Loucy (cell line): ENCODE measurements at regions not wholly inside any gene's neighbourhood (a gene's known extent, or its start where the extent isn't known, plus 50 kb on each side); places are given as distances from the start of the nearest gene placed in this dataset.

Source experiments
- H2AFZ ChIP-seq: fragments of 200-600 bp; sonication (generic); 2 replicates; pipeline ENCODE4 v1.6.0; 2016; ENCODE audit warnings: antibody characterized with exemption, mild to moderate bottlenecking, low read length, moderate library complexity
- H3F3A ChIP-seq: fragments of 200-600 bp; 2 replicates; pipeline ENCODE4 v1.6.0; 2016; ENCODE audit warnings: antibody characterized with exemption, low read depth, mild to moderate bottlenecking
- H3K27me3 ChIP-seq: fragments of 200-600 bp; sonication (generic); 2 replicates; pipeline ENCODE4 v1.6.1; 2014; ENCODE audit warnings: low read length, mild to moderate bottlenecking; ENCODE audit not compliant: insufficient read depth, poor library complexity, severe bottlenecking
- H3K36me3 ChIP-seq: fragments of 200-600 bp; sonication (generic); 2 replicates; pipeline ENCODE4 v1.6.1; 2016; ENCODE audit warnings: low read length; ENCODE audit not compliant: insufficient read depth
- H3K4me1 ChIP-seq: fragments of 200-600 bp; sonication (generic); 2 replicates; pipeline ENCODE4 v1.5.1; 2014; ENCODE audit warnings: low read length, mild to moderate bottlenecking; ENCODE audit not compliant: insufficient read depth, poor library complexity, severe bottlenecking
- H3K4me2 ChIP-seq: fragments of 200-600 bp; sonication (generic); 2 replicates; pipeline ENCODE4 v1.6.0; 2014; ENCODE audit warnings: antibody characterized with exemption, low read length, low read depth, mild to moderate bottlenecking; ENCODE audit not compliant: poor library complexity, severe bottlenecking
- H3K4me3 ChIP-seq: fragments of 200-600 bp; sonication (generic); 2 replicates; pipeline ENCODE4 v1.5.1; 2014; ENCODE audit warnings: low read length, mild to moderate bottlenecking, mixed read lengths; ENCODE audit not compliant: poor library complexity, severe bottlenecking
- H3K79me2 ChIP-seq: fragments of 200-600 bp; sonication (generic); 2 replicates; pipeline ENCODE4 v1.6.1; 2014; ENCODE audit warnings: low read length; ENCODE audit not compliant: insufficient read depth
- H3K9ac ChIP-seq: fragments of 200-600 bp; sonication (generic); 2 replicates; pipeline ENCODE4 v1.6.0; 2014; ENCODE audit warnings: mild to moderate bottlenecking, low read depth, low read length, moderate library complexity; ENCODE audit not compliant: poor library complexity, severe bottlenecking
- H3K9me2 ChIP-seq: fragments of 200-600 bp; sonication (generic); replicated peaks from 2 replicates; pipeline ENCODE4 v1.6.1; 2016; ENCODE audit warnings: low read depth, low read length, mixed read lengths
- H3K9me3 ChIP-seq: fragments of 200-600 bp; sonication (generic); 2 replicates; pipeline ENCODE4 v1.6.1; 2014; ENCODE audit warnings: mild to moderate bottlenecking, antibody characterized with exemption, low read length, low read depth; ENCODE audit not compliant: insufficient read depth
- H4K20me1 ChIP-seq: fragments of 200-600 bp; sonication (generic); 2 replicates; pipeline ENCODE4 v1.6.0; 2014; ENCODE audit warnings: antibody characterized with exemption, low read length, mild to moderate bottlenecking; ENCODE audit not compliant: insufficient read depth, poor library complexity, severe bottlenecking
- EZH2phosphoT487 ChIP-seq: fragments of 200-600 bp; IDR thresholded peaks from 2 replicates; pipeline ENCODE4 v1.6.1; 2018; ENCODE audit warnings: antibody characterized with exemption, mild to moderate bottlenecking, moderate library complexity, borderline replicate concordance
- TF ChIP-seq, protein P1 (sequence below): fragments of 200-600 bp; sonication (generic); conservative IDR thresholded peaks from 2 replicates; pipeline ENCODE4 v1.5.1; 2014; ENCODE audit warnings: mild to moderate bottlenecking, antibody characterized with exemption, low read length

DNA sequence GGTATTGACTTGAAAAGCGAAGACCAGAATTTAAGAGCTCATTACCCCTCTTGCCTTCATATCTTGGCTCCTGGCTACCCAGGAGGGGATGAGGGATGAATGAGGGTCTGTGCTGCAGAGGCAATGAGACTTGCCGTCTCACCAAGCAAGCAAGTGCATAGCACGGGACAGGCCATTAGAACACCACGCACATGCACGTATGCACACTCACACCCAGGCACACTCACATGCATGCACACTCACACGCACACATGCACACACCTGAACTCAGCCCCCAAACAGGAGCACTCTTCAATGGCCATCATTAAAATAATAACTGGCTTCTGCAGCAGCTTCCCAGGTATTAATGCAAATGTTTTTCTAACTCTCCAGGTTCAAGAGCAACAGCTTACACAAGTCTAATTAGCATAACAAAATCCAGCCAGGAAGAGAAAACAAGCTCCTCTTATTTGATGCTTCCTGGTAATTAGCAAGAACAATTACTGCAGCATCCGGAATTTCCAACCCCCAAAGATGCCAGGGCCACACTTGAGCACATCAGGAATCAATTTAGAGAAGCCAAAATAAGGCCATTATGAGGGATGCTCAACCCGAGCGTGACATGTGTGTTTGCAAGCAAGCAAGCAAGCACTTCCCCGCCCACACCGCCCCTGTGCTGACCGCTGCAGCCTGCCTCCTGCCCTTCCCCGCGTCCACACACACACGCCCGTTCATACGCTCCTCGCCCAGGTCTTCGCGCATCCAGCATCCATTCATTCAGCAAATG is 171.6 kb upstream of the TNRC6C start:
- H4K20me1 ChIP-seq = no peaks in the 10 kb centered on the region
- H3F3A ChIP-seq = no peaks in the 10 kb centered on the region
- H3K4me2 ChIP-seq = no peak overlapping the region
- H3K36me3 ChIP-seq = no peaks in the 10 kb centered on the region
- no peaks in the 10 kb centered on the region for H3K27me3 ChIP-seq
- no peak overlapping the region for H2AFZ ChIP-seq
- no peaks in the 10 kb centered on the region for H3K9me2 ChIP-seq
- no peaks in the 10 kb centered on the region for H3K9me3 ChIP-seq
- H3K9ac ChIP-seq = no peak overlapping the region
- H3K79me2 ChIP-seq = no peaks in the 10 kb centered on the region
- no peak for TF ChIP-seq EZH2phosphoT487
- TF ChIP-seq, protein P1, sequence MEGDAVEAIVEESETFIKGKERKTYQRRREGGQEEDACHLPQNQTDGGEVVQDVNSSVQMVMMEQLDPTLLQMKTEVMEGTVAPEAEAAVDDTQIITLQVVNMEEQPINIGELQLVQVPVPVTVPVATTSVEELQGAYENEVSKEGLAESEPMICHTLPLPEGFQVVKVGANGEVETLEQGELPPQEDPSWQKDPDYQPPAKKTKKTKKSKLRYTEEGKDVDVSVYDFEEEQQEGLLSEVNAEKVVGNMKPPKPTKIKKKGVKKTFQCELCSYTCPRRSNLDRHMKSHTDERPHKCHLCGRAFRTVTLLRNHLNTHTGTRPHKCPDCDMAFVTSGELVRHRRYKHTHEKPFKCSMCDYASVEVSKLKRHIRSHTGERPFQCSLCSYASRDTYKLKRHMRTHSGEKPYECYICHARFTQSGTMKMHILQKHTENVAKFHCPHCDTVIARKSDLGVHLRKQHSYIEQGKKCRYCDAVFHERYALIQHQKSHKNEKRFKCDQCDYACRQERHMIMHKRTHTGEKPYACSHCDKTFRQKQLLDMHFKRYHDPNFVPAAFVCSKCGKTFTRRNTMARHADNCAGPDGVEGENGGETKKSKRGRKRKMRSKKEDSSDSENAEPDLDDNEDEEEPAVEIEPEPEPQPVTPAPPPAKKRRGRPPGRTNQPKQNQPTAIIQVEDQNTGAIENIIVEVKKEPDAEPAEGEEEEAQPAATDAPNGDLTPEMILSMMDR = no peak
- H3K4me1 ChIP-seq = no peaks in the 10 kb centered on the region
- no peak overlapping the region for H3K4me3 ChIP-seq

DNA sequence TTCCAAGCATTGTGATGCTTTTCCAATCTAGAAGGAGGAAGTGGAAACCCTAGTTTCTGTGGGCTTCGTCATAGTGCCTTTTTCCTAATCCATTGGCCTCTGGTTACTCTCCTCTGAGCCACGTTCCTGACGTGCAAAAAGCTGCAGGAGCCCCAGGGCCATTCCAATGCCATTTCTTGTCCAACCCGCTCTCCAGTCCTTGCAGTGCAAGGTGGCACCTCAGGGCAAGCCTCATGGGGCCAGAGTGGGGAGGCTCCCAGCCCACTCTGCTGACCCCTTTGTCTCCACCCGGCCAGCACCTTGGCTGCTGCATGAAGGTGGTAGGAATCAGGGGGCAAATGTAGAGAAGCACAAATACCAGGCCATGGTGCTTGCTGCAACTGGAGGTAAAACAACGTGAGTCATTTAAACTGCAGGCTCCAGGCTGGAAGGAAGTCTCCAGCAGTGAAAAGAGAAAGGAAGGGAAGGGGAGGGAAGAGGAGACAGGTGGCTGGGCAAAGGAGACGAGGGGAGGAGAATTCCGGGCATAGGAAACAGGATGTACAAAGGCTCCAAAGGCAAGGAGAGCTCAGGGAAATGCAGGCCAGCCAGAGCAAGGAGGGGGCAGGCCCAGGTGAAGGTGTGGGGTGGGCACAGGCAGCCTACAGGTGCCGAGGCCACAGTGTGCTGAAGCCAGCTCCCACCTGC is 168.2 kb upstream of the TNRC6C start:
- Histone ChIP-seq H3K36me3 (no peaks in the 10 kb centered on the region), H3K9me2 (no peaks in the 10 kb centered on the region), H3K4me3 (no peak overlapping the region), H3K79me2 (no peaks in the 10 kb centered on the region), H4K20me1 (no peaks in the 10 kb centered on the region), H3K27me3 (no peaks in the 10 kb centered on the region), H2AFZ (no peak overlapping the region), H3K9me3 (no peaks in the 10 kb centered on the region), H3K9ac (no peak overlapping the region), H3K4me2 (no peak overlapping the region), H3K4me1 (peaks cover 11% of the 10 kb centered on the region), H3F3A (no peaks in the 10 kb centered on the region)
- no peak for TF ChIP-seq EZH2phosphoT487
- TF ChIP-seq, protein P1 = no peak

DNA sequence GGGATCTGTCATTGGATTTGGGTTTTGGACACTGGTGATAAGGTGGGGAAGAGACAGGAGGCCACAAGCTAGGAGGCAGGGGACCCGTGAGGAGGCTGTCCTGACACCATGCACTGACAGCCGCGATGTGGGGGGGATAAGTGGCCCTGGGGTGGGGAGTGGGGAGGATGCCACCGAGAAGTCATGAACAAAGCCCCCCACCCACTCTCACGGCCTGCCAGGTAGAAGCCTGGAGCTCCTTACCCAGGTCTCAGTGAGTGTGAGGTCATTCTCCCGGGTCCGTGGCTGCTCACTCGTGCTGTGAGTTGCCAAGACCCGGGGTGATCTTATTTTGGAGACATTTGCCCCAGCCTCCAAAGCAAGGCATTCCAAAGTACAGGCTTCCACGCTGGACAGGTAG is 165.9 kb upstream of the TNRC6C start:
- TF ChIP-seq, protein P1 = no peak
- no peak for TF ChIP-seq EZH2phosphoT487
- Histone ChIP-seq H3F3A (no peaks in the 10 kb centered on the region), H3K9me2 (no peaks in the 10 kb centered on the region), H3K79me2 (no peaks in the 10 kb centered on the region), H4K20me1 (no peaks in the 10 kb centered on the region), H3K27me3 (no peaks in the 10 kb centered on the region), H3K9me3 (no peaks in the 10 kb centered on the region), H3K9ac (no peak overlapping the region), H3K4me3 (no peak overlapping the region), H3K36me3 (no peaks in the 10 kb centered on the region), H2AFZ (no peak overlapping the region), H3K4me2 (no peak overlapping the region), H3K4me1 (peaks cover 12% of the 10 kb centered on the region)
